MM.1S (cell line): ENCODE measurements at regions not wholly inside any gene's neighbourhood (a gene's known extent, or its start where the extent isn't known, plus 50 kb on each side); places are given as distances from the start of the nearest gene placed in this dataset.

ENCODE experiments used
- DNase-seq: peaks from one replicate; pipeline ENCODE4 v3.0.0-alpha.2; 2015
- H2AFZ ChIP-seq: fragments of 300-600 bp; sonication (generic); 2 replicates; pipeline ENCODE4 v1.6.0; 2016; ENCODE audit warnings: antibody characterized with exemption, low read length
- H3F3A ChIP-seq: fragments of 300-600 bp; sonication (generic); 2 replicates; pipeline ENCODE4 v1.6.1; 2016; ENCODE audit warnings: mild to moderate bottlenecking, antibody characterized with exemption, low read length, moderate library complexity, mixed read lengths; ENCODE audit not compliant: insufficient read depth
- H3K27ac ChIP-seq: fragments of 300-600 bp; sonication (generic); 2 replicates; pipeline ENCODE4 v1.5.1; 2016; ENCODE audit warnings: mild to moderate bottlenecking, low read length
- H3K27me3 ChIP-seq: fragments of 300-600 bp; sonication (generic); replicated peaks from 2 replicates; pipeline ENCODE4 v1.6.0; 2016; ENCODE audit warnings: low read length; ENCODE audit not compliant: insufficient read depth
- H3K36me3 ChIP-seq: fragments of 300-600 bp; sonication (generic); replicated peaks from 2 replicates; pipeline ENCODE4 v1.6.1; 2016; ENCODE audit warnings: mild to moderate bottlenecking, low read length, mixed read lengths; ENCODE audit not compliant: insufficient read depth
- H3K4me1 ChIP-seq: fragments of 300-600 bp; sonication (generic); 2 replicates; pipeline ENCODE4 v1.6.1; 2016; ENCODE audit warnings: low read length, mixed read lengths
- H3K4me2 ChIP-seq: fragments of 300-600 bp; sonication (generic); 2 replicates; pipeline ENCODE4 v1.6.0; 2016; ENCODE audit warnings: low read depth, low read length
- H3K4me3 ChIP-seq: fragments of 300-600 bp; sonication (generic); 2 replicates; pipeline ENCODE4 v1.5.1; 2016; ENCODE audit warnings: low read length, mixed read lengths
- H3K79me2 ChIP-seq: fragments of 300-600 bp; sonication (generic); 2 replicates; pipeline ENCODE4 v1.6.1; 2016; ENCODE audit warnings: mixed run types, low read length, mixed read lengths
- H3K9ac ChIP-seq: fragments of 300-600 bp; sonication (generic); 2 replicates; pipeline ENCODE4 v1.6.1; 2016; ENCODE audit warnings: low read length, mixed read lengths
- H3K9me2 ChIP-seq: fragments of 300-600 bp; sonication (generic); replicated peaks from 2 replicates; pipeline ENCODE4 v1.6.1; 2016; ENCODE audit warnings: mild to moderate bottlenecking, low read length, mixed read lengths; ENCODE audit not compliant: insufficient read depth
- H3K9me3 ChIP-seq: fragments of 300-600 bp; sonication (generic); replicated peaks from 2 replicates; pipeline ENCODE4 v1.6.1; 2016; ENCODE audit warnings: mild to moderate bottlenecking, low read length, mixed read lengths; ENCODE audit not compliant: insufficient read depth
- H4K20me1 ChIP-seq: fragments of 300-600 bp; sonication (generic); 2 replicates; pipeline ENCODE4 v1.6.1; 2016; ENCODE audit warnings: mild to moderate bottlenecking, low read length, moderate library complexity, mixed read lengths; ENCODE audit not compliant: insufficient read depth
- EZH2 ChIP-seq: fragments of 300-600 bp; sonication (generic); optimal IDR thresholded peaks from 2 replicates; pipeline ENCODE3; 2017; ENCODE audit warnings: low read depth, mild to moderate bottlenecking, antibody characterized with exemption, low read length, mixed read lengths
- EZH2phosphoT487 ChIP-seq: fragments of 300-600 bp; sonication (generic); IDR thresholded peaks from 2 replicates; pipeline ENCODE4 v1.6.1; 2018; ENCODE audit warnings: antibody characterized with exemption, low read length
- TF ChIP-seq, protein P1 (sequence below): fragments of 300-600 bp; sonication (generic); IDR thresholded peaks from 2 replicates; pipeline ENCODE4 v1.5.1; 2016; ENCODE audit warnings: antibody characterized with exemption, low read length, mixed read lengths

- H3K9me2 ChIP-seq = no peaks in the 10 kb centered on the region
- no peak overlapping the region for H2AFZ ChIP-seq
- H3K79me2 ChIP-seq = no peaks in the 10 kb centered on the region
These were observed 71.6 kb upstream of the UNC5A start for GRCh38 chr5:176738637-176739250.

GRCh38 chr5:176739461-176740051, 70.8 kb upstream of the UNC5A start:
- Histone ChIP-seq H3K4me2 (no peak overlapping the region), H3K9me3 (no peaks in the 10 kb centered on the region), H3K4me1 (no peaks in the 10 kb centered on the region), H3K27me3 (peaks cover 98% of the 10 kb centered on the region), H2AFZ (no peak overlapping the region), H3K27ac (no peak overlapping the region), H3K4me3 (no peak overlapping the region), H3K9ac (no peak overlapping the region), H3F3A (no peaks in the 10 kb centered on the region), H3K79me2 (no peaks in the 10 kb centered on the region), H3K36me3 (no peaks in the 10 kb centered on the region), H3K9me2 (no peaks in the 10 kb centered on the region), H4K20me1 (no peaks in the 10 kb centered on the region)
- DNase-seq = no peak
- TF ChIP-seq EZH2 = no peak
- TF ChIP-seq EZH2phosphoT487 = no peak
- TF ChIP-seq, protein P1, sequence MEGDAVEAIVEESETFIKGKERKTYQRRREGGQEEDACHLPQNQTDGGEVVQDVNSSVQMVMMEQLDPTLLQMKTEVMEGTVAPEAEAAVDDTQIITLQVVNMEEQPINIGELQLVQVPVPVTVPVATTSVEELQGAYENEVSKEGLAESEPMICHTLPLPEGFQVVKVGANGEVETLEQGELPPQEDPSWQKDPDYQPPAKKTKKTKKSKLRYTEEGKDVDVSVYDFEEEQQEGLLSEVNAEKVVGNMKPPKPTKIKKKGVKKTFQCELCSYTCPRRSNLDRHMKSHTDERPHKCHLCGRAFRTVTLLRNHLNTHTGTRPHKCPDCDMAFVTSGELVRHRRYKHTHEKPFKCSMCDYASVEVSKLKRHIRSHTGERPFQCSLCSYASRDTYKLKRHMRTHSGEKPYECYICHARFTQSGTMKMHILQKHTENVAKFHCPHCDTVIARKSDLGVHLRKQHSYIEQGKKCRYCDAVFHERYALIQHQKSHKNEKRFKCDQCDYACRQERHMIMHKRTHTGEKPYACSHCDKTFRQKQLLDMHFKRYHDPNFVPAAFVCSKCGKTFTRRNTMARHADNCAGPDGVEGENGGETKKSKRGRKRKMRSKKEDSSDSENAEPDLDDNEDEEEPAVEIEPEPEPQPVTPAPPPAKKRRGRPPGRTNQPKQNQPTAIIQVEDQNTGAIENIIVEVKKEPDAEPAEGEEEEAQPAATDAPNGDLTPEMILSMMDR = no peak

More at GRCh38 chr5:176738637-176739250, 71.6 kb upstream of the UNC5A start:
- no peaks in the 10 kb centered on the region for H4K20me1 ChIP-seq
- H3K9me3 ChIP-seq = no peaks in the 10 kb centered on the region
- H3K27ac ChIP-seq = no peak overlapping the region
- no peak for DNase-seq
- TF ChIP-seq EZH2 (no peak), EZH2phosphoT487 (no peak)
- TF ChIP-seq, protein P1 = no peak
- no peaks in the 10 kb centered on the region for H3K36me3 ChIP-seq
- H3F3A ChIP-seq = no peaks in the 10 kb centered on the region
- H3K27me3 ChIP-seq = peaks cover 95% of the 10 kb centered on the region
- no peak overlapping the region for H3K4me2 ChIP-seq
- H3K4me3 ChIP-seq = no peak overlapping the region
- H3K9ac ChIP-seq = no peak overlapping the region
- H3K4me1 ChIP-seq = no peaks in the 10 kb centered on the region

GRCh38 chr5:176740131-176740701, 70.1 kb upstream of the UNC5A start:
- Histone ChIP-seq H3K9ac (no peak overlapping the region), H3K9me2 (no peaks in the 10 kb centered on the region), H3K27me3 (peaks cover 98% of the 10 kb centered on the region), H3K36me3 (no peaks in the 10 kb centered on the region), H3K4me3 (no peak overlapping the region), H3K79me2 (no peaks in the 10 kb centered on the region), H3K4me1 (no peaks in the 10 kb centered on the region), H3K9me3 (no peaks in the 10 kb centered on the region), H3F3A (no peaks in the 10 kb centered on the region), H4K20me1 (no peaks in the 10 kb centered on the region), H3K27ac (no peak overlapping the region), H3K4me2 (no peak overlapping the region), H2AFZ (no peak overlapping the region)
- no peak for DNase-seq
- no peak for TF ChIP-seq EZH2phosphoT487
- TF ChIP-seq, protein P1 = no peak
- TF ChIP-seq EZH2 = no peak
